ENCODE measurements at regions not wholly inside any gene's neighbourhood (a gene's known extent, or its start where the extent isn't known, plus 50 kb on each side); places are given as distances from the start of the nearest gene placed in this dataset.

DNA sequence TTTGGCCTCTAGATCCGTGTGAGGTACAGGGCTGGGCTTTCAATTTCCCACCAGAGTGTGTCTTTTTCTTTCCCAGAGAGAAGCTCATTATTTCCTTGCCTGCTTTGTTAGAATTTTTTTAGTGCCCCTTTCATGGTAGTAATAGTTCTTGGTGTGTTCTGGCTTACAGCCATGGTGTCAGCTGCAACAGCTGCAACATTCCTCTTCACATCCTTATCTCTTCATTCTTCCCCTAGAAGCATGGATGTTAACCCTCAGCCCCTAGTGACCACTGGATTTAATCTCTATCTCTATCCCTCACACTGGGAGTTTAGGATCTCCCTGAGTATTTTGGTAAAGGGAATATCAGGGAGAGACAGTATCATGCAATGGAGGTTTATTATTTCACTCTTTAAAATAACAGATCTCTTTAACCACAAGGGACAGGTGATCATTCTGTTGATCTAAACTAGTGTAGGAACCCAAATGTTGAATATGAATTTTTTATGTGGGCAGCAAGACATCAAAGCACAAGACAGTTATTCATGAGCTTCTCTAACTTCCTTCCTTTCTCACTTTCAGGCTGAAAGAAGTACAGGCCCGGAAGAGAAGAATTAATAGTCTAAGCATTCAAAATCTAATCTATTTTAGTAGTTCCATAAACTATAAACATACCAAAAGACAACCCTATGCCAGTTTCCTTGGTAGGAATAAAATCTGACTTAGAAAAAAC is 160.2 kb downstream of the FAM170A start:
- no peak for DNase-seq (ENCODE audit: low spot score)

DNA sequence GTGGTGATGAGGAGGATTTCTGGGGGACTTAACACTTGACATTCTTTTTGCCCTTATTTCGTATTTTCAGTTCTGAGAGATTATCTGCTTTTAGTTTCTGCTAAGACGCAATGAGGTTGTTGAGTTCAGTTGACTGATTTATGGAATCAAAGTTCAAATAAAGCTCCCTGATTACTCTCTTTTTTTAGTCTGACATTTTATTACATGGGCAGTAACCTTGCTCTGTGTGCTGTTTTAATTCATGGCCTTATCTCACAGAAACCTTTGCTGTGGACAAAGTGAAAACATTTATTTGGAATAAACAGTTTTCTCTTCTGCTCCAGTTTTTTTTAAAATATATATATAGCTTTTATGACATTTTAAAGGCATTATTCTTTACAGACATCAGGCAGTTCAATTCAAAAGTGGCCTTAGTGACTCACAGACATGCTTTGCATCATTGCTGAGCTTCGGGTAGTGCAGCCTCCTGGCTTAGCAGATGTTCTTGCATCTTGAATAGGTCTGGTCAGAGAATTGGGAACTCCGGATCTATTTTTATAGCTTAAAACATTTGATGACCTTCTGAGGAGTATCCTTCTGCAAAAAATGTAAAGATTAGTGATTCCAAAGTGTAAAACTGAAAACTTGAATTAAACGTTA is 162.9 kb downstream of the FAM170A start:
- no peak for DNase-seq (ENCODE audit: low spot score)

DNA sequence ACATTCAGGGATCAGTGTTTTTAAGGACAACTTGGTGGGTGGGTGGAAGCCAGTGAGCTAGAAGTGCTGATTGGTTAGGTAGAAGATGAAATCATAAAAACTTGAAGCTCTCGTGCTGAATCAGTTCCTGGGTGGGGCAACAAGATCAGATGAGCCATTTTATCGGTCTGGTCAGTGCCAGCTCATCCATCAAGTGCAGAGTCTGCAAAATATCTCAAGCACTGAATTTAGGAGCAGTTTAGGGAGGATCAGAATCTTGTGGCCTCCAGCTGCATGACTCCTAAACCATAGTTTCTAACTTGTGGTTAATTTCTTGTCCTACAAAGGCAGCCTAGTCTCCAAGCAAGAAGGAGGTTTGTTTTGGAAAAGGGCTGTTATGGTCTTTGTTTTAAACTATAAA is 166.4 kb downstream of the FAM170A start:
- no peak for DNase-seq (ENCODE audit: low spot score)

DNA sequence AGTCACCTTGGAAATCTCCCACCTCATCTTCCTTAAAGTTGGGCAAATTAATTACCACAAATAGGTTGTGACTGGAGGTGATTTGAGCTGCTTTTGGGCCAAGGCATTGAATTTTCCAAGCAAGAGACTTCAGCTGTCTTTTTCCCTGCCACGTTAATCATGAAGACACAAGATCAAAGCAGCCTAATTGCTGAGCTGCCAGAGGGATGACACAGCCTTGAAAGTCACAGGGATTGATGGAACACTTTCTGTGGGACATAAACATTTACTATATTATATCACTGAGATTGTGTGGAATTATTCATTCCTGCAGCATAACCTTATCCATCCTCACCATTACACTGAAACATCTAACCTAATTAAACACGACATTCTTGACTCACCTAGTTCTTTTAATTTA is 172.2 kb downstream of the FAM170A start:
- DNase-seq (ENCODE audit: low spot score): no peak

DNA sequence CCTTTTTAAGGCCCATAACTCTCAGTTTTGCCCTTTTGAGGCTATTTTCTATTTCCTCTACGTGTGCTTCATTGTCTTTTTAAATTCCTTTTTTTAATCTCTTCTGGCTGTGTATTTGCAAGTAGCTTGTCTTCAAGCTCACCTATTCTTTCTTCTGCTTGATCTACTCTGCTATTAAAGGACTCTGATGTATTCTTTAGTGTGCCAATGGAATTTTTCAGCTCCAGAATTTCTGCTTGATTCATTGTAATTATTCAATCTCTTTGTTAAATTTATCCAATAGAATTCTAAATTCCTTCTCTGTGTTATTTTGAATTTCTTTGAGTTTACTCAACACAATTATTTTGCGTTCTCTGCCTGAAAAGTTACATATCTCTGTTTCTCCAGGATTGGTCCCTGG is 178.7 kb downstream of the FAM170A start:
- DNase-seq (ENCODE audit: low spot score): no peak

DNA sequence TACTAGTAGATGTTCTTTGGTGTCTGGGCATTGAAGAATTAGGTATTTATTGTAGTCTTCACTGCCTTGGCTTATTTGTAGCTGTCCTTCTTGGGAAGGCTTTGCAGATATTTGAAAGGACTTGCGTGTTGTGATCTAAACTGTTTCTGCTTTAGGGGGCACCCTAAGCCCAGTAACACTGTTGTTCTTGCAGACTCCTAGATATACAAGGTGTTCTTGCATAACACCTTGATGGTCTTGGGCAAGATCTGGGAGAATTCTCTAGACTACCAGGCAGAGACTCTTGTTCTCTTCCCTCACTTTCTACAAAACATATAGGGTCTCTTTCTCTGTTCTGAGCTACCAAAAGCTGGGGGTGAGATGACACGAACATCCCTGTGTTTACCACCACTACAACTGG is 179.1 kb downstream of the FAM170A start:
- no peak for DNase-seq (ENCODE audit: low spot score)

DNA sequence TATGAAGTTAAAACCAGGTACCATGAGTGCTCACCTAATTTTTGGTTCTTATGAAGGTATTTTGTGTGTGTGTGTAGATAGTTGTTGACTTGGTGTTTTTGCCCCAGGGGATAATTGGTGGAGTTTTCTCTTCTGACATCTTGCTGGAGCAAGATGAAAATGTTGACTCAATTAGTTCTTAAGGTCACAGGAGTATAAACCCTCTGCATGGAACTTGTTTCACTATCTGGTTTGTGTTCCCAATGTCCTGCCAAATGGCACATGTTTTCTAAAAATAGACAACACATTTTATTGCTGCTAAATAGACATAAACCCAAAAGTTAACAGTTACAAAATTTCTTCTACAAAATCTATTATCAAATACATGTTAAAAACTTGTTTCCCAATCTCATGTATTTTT is 180.9 kb downstream of the FAM170A start:
- DNase-seq (ENCODE audit: low spot score): no peak

DNA sequence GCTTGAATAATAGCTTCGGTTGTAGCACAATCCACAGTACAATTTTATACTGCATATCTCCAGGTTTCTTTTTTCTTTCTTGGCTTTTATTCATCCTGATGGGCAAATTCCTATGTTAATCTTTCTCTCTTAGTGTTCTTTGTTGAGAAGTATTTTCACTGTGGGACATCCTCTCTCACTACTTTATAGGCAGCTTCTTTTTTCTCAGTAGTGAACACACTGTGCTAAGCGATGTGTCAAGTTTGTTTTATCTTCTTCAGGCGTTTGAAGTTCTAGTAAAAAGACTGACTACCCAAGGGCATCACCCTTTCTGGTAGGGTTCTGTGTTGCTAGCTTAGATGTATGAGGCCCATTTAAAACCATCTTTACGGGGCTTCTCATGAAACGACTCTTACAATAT is 182.1 kb downstream of the FAM170A start:
- DNase-seq (ENCODE audit: low spot score): no peak

DNA sequence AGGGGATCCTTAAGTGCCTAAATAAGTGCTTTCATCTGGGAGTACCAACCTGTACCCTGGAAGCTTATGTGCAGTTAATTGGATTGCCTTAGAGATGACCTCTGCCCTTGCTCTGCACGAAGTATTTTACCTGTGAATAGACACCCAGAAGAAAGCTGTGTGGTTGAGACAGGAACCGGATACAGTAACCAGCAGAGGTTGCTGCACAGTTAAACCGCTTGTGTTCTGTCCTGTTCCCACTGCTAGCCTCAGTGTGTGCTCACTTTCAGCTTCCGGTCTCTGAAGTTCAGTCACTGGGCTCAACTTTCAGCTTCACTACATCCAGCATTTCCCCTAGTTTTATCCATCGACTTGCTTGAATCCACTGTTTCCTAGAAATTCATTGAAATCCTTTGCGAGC is 185.3 kb downstream of the FAM170A start:
- no peak for DNase-seq (ENCODE audit: low spot score)

DNA sequence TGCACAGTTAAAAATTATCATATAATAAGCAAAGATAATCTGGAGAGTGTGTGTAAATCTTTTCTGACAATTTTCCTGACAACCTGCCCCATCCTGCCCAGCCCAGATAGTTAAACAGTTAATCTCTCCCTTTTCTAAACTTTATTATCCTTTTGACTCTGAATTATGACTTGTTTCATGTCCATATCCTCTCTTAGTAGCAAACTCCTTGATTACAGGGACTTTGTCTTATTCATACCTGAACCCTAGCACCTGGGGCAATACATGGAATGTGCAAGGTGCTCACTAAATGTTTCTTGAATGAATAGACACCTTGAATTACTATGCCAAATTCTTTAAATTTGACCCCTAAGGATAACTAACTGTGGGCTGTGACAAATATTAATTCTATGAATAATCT is 186.7 kb downstream of the FAM170A start:
- no peak for DNase-seq (ENCODE audit: low spot score)

DNA sequence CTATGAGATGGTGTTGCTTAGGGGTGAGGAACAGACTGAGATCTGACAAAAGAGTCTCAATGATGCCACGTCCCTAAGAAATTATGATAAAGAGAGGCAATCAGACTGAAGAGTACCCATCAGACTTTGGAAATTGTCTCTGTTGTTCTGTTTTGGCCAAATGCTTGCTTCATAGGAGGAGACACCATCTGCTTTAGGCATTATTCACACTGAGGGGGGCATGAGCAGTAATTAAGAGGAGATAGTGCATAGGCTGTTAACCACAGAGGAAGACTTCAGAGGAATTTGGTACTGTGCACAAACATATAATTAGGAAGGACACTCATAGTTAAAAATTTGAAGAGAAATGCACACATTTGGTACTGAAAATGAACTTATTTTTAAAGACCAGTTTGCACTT is 190.7 kb downstream of the FAM170A start:
- no peak for DNase-seq (ENCODE audit: low spot score)

DNA sequence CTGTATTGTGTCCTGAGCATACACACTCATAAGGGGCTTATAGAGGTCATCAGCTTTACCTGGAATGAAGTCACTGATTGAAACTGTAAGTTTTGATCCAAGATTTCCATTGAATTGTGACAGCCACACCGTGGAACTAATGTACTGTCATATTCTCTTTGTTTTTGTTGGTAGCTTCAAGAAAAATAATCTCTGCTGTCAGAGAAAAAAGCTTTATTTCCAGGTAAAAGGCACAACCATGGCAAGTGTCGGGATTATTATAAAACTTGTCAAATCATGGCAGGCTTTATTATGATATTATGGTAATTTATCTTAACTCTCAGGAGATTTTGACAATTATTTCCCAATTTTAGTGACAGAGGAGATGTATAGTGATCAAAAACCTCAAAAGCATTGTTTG is 191.2 kb downstream of the FAM170A start:
- no peak for DNase-seq (ENCODE audit: low spot score)

DNA sequence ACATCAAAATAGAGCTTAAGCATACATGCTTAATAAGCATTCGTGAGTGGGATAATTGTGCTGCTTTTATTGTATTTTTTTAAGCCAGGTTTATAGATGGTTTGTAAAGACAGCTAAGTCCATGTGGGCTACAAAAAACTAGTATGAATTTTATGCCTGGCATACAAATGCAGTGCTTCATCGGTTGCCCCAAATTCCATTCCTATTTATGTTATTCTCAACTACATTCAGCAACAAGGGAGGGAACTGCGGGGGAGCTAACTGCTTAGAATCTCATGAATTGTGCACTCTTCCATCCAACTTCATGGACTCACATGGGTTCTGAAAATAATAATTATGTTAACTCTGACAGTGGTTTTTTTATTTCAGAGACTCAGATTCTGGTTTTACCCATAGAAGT is 199.2 kb downstream of the FAM170A start:
- DNase-seq (ENCODE audit: low spot score): no peak

DNA sequence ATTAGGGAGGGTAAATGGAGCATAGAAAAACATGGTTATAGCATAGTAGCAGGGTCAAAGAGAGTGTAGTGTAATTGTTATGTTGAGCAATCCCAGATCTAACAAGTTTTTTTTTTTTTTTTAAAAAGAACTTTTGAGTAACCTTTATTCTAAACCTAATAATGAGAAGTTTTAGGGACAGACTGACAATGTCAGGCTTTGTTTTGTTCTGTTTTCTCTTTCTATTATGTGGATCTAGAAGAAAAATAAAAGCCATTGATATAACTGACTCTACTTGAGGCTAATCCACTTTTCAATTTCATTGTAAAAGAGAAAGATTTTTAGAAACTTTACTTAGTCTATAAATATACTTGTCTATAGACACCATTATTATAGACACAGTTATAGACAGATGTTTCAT is 200.0 kb downstream of the FAM170A start:
- DNase-seq (ENCODE audit: low spot score): no peak

DNA sequence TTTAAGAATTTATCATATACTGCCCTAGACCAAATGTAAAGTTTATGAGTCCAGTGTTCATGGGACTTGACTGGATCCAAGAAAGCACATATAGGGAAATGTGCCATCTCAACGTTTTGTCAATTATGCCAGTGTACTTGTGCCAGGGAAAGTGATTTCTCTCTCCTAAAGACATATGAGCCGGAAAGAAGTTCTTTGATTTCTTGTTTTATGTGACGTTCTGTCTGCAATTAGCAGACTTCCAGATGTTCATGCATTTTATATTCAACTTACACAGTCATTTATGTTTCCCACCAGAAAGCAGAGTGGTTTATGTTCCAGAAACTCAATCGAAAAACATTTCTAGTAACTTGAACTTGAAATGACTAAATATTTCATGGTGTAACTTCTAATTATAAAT is 203.8 kb downstream of the FAM170A start:
- DNase-seq (ENCODE audit: low spot score): no peak

DNA sequence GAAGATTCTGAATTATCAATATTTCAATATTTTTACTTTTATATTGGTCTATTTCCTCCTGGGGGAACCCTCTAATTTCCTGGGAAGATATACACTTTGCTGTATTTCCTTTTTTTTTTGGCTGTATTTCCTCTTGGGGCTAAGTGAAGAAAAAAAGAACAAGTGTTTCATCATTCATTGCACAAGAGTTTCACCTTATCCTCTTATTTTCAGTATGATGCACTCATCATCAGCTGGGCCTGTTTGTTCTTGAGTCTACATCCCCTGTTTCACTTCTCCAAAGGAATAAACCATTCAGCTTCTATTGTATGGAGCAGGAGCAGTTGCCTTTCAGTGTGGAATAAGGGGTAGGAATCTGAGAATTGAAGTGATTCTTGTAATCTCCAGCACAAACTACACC is 210.8 kb downstream of the FAM170A start:
- no peak for DNase-seq (ENCODE audit: low spot score)

DNA sequence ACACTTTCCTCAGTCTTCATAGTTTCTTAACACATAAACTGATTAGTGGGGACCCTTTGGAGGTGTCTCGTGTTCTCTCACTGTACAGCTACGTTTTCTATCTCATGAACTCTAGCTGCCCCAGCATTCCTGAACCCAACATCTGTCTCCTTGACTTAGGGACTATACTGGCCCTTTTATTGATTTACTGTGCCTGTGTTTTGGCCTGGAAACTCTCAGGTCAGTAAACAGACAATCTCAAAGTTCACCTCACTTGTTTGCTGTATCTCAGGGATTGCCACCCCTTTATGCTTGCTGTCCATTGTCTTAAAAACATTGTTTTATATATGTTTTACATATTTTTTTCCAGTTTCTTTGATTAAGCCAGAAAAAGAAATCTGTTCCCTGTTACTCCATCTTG is 222.8 kb downstream of the FAM170A start:
- DNase-seq (ENCODE audit: low spot score): no peak

DNA sequence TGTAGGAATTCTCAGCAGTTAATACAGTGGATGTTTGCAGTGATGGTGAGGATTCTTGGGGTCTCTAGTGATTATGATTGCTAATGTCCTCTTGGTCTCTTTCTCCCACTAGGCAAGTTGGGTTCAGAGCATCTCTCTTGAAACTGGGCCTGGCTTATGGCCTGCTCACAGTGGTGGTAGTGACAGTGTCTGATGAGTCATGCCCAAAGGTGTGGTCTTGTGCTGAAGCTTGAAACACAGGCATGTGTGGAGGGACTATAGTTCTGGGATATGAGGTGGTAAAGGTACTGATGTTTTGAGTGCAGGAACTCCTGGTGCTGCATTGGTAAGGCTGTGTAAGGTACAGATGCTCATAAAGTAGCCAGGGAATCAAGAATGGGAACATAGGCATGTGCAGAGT is 231.1 kb downstream of the FAM170A start:
- no peak for DNase-seq (ENCODE audit: low spot score)

DNA sequence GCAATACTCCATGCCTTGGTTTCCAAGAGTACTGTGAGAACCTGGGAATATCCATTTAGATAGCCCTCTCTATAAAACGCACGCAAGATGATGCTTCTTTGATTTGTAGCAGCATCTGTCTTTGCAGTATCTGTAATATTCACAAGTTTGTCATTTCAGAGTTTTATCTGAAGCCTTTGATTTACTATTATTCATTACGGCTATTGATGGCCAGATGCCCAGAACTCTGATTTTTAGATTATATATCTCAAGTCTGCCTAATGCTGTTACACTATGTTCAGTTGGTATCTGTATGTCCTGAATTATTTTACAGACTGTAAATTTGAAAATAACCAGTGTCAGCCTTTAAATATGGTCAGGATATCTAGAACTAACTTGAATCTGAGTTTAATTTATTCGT is 233.3 kb downstream of the FAM170A start:
- no peak for DNase-seq (ENCODE audit: low spot score)

DNA sequence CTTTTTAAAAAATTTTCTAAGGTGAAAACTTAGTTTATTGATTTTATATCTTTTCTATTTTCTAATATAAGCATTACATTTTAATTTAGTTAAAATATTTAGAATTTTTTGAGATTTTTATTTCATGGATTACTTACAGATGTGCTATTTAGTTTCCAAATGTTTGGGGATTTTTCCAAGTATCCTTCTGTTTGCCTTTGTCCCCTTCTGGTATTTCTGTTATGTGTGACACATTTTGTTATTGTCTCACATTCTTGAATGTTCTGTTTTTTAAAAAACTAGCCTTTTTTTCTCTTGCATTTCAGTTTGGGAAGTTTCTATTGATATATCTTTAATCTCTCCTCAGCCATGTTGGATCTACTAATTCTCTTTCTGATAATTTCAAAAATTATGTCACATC is 234.9 kb downstream of the FAM170A start:
- no peak for DNase-seq (ENCODE audit: low spot score)

DNA sequence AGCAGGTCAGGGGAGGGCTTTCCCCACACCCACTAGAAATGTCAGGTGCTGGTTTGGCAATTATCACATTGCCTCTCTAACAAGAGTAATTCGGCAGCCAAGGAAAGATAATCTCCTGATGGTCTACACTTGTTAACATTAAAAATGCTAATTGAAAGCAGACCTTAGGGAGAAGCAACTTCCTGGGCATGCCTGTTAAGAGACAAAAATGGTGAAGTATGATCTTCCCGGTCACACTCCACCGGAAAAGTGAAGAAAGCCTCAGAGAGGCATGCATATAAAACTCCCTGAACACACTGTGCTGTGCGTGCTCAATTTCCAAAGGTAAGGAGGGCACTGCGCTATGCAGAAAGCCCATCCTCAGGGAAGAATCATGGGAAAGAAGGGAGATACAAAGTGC is 244.3 kb downstream of the FAM170A start:
- no peak for DNase-seq (ENCODE audit: low spot score)

DNA sequence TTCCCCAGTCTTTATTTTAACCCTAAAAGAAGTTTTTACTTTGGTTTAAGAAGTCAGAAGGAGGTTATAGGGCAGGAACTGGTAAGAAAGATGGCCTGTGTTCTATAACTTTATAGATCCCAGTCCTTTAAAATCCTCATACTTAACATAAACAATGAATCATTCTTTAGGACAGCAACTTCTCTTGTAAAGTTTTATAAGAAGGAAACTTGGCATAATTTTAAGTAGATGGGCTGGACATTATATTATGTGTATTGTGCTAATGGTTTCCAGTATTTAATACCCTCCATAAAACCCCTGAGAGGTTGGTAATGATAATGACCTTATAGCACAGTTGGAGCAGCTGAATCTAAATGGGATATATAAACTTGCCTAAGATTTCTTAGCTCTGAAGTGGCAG is 247.2 kb downstream of the FAM170A start:
- DNase-seq (ENCODE audit: low spot score): no peak

DNA sequence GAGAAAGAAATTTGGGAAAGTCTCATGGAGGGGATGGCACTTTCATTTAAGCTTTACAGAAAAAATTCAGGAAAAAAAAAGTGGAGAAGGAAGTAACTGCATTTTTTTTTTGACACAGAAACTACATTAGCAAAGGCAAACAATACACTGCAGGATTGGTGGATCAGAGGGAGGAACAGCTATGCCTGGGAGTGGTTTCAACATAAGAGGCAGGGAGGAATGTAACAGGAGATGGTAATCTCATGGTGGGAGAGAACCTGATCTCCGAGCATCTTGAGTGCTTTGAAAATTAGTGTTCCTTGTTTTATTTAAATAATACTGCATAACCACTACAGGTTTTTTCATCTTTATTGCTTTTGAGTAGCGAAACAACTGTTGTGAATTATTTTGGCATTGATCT is 249.4 kb downstream of the FAM170A start:
- DNase-seq (ENCODE audit: low spot score): no peak

DNA sequence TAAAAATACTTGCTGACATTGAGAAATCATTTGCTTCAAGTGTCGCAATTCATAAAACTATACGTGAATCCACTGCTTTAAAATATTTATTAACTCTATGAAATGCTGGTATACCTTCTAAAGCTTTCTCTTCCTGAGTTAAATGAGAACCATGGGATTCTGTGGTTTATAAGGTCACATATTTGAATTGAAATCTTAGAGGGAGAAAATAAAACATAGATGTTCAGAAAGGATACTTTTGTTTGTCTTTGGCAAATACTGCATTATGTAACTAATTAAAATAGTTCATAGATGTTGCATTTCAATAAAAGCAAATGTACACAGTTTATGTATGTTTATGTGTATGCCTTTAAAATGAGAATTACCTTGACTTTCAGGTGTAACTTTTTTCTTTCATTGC is 250.1 kb downstream of the FAM170A start:
- DNase-seq (ENCODE audit: low spot score): no peak
